Stimulated activated CD4-positive, alpha-beta T cell treated with anti-CD3 and anti-CD28 coated beads, Interleukin-2, amount 100 ng/mL, for 4 hours (primary cell): ENCODE measurements at regions not wholly inside any gene's neighbourhood (a gene's known extent, or its start where the extent isn't known, plus 50 kb on each side); places are given as distances from the start of the nearest gene placed in this dataset.
"Not testable (repeated sequence)": the region's sequence is repeated elsewhere in the genome, so short reads cannot be mapped to it uniquely, and the experiment has no call there.

Source experiments
- DNase-seq: peaks from one replicate; pipeline ENCODE4 v3.0.0-alpha.2; 2020; ENCODE audit warnings: low read depth

GRCh38 chrX:104376937-104377336, 122.2 kb upstream of the ESX1 start:
- DNase-seq, result no peak

DNA sequence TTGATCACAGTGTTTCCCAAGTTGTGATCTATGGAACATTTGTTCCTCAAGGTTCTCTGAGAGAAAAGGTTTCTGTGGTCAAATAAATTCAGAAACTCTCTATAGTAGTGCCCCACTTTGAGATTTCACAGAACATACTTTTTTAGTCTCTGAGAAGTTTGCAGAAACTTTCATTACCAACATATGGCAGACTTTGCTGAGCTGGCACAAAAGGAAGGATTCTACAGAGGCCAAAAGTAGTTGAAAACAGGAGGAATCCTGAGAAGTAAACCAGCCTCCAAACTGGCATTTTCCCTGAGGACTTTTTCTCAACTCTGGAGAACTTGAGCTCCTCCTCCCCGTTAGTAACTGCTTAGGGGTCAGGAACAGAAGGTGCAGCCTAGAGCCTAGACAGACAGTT, 117.8 kb upstream of the ESX1 start:
- no peak for DNase-seq

- no peak for DNase-seq
Observed at GRCh38 chrX:104370089-104370488, 115.4 kb upstream of the ESX1 start.

- DNase-seq, result not testable (repeated sequence)
Observed at GRCh38 chrX:104360774-104361173, 106.0 kb upstream of the ESX1 start.

DNA sequence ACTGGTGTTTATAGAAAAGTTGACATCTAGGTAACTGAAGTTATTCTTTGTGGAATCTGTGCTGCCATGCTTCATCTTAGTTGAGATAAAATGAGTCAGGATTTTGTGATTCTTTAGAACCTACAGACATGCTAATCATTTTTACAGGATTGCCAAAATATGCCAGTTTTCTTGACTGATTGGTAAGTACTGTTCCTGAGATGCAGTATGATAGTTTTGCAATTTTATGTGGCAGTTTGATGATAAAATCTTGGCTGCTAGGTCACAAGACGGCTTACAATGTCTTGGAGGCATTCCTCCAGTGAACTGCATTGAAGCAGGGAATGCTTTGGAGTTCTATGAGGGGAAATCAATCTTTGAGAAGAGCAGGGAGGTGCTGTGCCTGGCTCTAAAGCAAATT, 104.4 kb upstream of the ESX1 start:
- no peak for DNase-seq

- no peak for DNase-seq
Observed at GRCh38 chrX:104351173-104351769, 96.5 kb upstream of the ESX1 start.

DNA sequence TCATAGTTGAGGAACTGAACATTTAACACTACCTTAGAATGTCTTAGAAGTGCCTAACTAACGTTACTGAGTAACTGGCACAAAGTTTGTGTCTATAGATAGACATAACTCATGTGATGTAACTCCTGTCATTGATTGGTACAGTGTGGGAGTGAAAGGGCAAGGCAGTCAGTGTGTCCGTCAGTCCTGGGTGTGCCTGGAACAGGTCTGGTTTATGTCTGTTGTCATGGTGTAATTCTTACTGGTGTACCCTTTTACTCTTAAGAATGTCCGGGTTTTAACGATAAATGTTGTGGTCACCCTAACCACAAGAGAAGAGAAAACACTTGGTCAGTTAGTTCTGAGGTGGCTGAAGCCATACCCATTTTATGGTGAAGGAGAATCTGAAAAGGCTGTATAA, 93.1 kb upstream of the ESX1 start:
- DNase-seq, result no peak

DNA sequence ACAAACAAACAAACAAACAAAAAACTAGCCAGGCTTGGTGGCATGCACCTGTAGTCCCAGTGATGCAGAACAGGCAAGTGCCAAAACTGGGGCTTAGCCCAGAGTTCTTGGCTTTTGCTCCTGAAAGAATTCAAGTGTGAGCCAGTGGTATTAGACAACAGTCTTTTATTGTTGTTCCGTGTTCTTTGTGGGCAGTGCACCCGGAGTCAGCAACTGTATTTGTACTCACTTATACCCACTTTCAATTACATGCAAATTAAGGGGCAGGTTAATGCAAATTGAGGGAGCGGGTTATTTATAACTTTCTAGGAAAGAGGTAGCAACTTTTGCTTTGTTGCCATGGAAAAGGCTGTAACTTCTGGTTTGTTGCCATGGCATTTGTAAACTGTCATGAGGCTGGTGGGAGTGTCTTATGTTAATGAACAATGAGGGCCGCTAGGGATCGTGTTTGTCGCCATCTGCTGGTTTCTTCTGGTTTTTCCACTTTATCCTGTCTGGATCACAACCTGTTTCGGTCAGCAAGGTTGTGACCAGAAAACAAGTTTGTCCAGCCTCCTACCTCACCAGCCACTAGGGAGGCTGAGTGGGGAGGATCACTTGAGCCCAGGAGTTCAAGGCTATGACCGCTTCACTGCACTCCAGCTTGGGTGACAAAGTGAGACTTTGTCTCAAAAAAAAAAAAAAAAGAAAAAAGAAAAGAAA, 88.8 kb upstream of the ESX1 start:
- peak; percentile 0 for DNase-seq

DNA sequence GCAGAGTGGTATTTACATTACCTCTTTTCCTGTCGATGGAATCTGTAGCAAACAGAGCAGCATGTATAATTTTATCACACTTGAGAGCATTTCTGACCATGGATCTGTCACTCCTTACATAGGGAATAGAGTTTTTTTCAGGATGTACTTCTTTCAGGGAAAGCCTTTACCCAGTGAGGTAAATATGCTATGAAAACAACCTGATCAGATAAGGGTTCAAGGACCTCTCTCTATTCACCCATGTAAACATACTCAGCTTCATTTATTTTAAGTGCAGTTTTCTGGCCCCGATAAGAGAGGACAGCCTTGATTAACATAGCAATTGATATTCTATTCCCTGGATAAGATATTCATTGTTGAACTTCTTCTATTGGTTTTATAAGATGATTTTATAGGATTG, 87.3 kb upstream of the ESX1 start:
- no peak for DNase-seq

DNA sequence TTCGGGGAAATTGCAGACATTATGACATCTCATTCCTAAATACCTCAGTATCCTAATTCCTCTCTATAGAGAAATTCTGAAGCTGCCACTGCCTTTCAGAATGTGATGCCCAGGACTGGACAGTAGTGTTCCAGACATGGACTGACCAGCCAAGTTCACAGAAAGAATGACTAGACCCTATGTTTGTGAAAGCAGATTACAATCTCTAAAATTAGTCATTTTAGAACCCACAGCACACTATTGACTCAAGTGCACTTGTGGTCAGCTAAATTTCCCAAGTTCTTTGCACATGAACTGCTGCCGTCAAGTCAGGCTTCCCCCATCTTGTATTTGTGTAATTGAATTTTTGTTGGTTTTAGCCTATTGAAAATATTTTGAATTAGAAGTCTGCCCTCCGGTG, 81.0 kb upstream of the ESX1 start:
- DNase-seq, result no peak

GRCh38 chrX:104334971-104335370, 80.2 kb upstream of the ESX1 start:
- no peak for DNase-seq

GRCh38 chrX:104330966-104331365, 76.2 kb upstream of the ESX1 start:
- no peak for DNase-seq

DNA sequence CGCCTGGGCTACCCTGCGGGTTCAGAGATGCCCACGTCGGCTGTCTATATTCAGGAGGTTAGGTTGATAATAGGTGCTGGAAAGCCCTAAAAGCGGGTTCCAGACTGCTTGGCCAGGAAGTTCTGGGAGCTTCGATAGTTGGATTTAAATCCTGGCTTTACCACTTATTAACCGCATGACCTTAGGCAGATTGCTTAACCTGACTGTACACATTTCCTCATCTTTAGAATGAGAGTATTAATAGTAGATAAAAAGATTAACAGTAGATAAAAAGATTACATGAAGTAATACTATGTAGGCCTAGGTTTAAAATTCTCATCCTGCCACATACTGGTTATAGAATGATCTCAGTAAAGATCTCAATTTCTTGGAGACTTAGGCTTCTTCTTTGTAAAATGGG, 75.0 kb upstream of the ESX1 start:
- DNase-seq, result no peak

- no peak for DNase-seq
Observed at GRCh38 chrX:104325213-104325585, 70.5 kb upstream of the ESX1 start.

GRCh38 chrX:104324461-104325212, 69.9 kb upstream of the ESX1 start:
- no peak for DNase-seq

- no peak for DNase-seq
Observed at GRCh38 chrX:104319346-104319745, 64.6 kb upstream of the ESX1 start.

DNA sequence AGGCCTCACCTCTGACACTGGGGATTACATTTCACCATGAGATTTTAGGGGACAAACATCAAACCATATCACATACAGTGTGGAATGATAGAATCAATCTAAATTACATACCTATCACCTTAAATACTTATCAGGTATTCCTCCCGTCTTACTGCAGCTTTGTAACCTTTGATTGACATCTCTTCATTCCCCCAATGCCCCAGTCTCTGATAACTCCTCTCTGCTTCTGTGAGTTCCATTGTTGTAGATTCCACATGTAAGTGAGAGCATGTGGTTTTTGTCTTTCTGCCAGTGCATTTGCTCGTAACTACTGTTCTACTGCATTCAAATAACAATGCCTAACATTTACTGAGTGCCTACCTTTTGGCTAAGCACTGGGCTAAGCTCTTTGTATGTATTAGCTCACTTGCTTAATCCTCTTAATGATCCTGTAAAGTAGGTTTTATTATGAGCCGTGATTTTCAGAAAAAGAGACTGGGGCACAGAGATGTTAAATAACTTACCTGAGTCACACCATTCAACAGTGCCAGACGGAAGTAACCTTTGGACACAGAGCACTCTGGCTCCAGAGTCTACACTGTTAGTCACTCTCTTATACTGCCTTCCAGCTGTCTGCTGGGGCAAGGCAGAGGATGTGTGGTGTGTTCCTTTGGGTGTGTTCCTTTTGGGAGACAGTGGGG, 63.7 kb upstream of the ESX1 start:
- DNase-seq, result no peak

GRCh38 chrX:104316739-104317138, 62.0 kb upstream of the ESX1 start:
- DNase-seq, result no peak

GRCh38 chrX:104315555-104315954, 60.8 kb upstream of the ESX1 start:
- DNase-seq, result no peak

DNA sequence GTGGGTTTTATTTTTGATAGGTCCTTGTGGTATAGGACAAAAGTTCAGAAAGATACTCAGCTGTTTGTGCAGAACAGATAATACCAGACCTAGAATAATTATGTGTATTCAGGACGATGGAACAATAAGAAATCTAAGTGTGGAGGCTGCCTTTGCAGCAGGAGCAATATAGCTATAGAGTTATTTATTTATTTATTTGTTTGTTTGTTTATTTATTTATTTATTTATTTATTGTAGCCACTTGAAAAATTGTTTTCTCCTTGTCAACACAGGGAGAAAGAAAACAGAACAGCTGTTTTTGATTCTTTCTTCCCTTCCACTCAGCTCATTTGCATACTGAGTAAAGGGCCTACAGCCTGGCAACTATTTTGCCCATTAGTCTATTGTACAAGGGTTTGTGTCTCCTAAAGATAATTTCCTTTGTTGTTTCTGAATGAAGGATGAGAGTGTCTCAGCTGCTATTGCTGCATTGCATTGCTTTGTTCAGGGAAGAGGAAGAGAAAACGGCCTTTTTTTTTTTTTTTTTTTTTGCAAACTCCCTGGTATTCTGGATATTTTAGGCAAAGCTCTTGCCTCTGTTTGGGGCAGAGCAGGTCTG, 56.0 kb upstream of the ESX1 start:
- no peak for DNase-seq

DNA sequence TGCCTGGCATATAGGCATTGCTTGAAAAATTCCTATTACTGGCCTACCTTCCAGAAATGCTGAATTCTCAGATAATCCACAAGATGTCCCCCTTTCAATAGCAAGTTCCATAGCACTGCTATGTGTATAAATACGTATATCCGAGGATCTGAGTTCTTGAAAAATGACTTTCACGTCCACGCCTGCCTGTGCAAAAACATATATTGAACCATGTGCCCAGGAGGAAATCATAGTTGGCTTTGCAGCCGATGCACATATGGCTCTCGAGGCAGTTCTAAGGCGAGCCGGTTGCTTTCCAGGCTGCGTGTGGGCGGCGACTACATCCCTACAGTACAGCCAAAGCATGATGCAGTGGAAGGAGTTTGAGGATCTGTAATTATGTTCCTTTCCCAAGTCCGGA, 55.4 kb upstream of the ESX1 start:
- DNase-seq, result no peak

GRCh38 chrX:104309169-104309568, 54.4 kb upstream of the ESX1 start:
- no peak for DNase-seq

GRCh38 chrX:104307341-104307740, 52.6 kb upstream of the ESX1 start:
- no peak for DNase-seq
